Spleen (tissue), 7 donors: ENCODE measurements at regions not wholly inside any gene's neighbourhood (a gene's known extent, or its start where the extent isn't known, plus 50 kb on each side); places are given as distances from the start of the nearest gene placed in this dataset.

ENCODE experiments used
- CTCF ChIP-seq, 11 experiments: fragments of 200-600 bp in 7 of 11; fragments of 450-650 bp in 4 of 11; sonication (generic) in 4 of 11; IDR thresholded peaks in 8 of 11; conservative IDR thresholded peaks in 3 of 11; 1 replicate in 7 of 11; 2 replicates in 4 of 11; pipeline versions ENCODE4 v1.4.0 to v1.8.0; 2016 to 2021; ENCODE audit warnings: antibody characterized with exemption in 11 of 11, inconsistent platforms in 4 of 11, mild to moderate bottlenecking in 1 of 11
- POLR2A ChIP-seq, 3 donors: fragments of 450-650 bp; IDR thresholded peaks; one replicate each; pipeline ENCODE4 v1.5.1; 2017; ENCODE audit warnings: antibody characterized with exemption in 3 of 3, mild to moderate bottlenecking in 1 of 3
- donor health status: DM: no; HTN: no; CAD: no; lungs with moderate emphysema.
- donor health status: DM: no; HTN: no; CAD: no.
- donor health status: DM: no; HTN: no; CAD: no.

- no peak for TF ChIP-seq CTCF (IDR thresholded peaks at IDR 0.05 in 8 of 11, conservative IDR thresholded peaks at IDR 0.05 in 3 of 11)
- no peak for TF ChIP-seq POLR2A (IDR thresholded peaks at IDR 0.05)
Observed at GRCh38 chr4:117702353-117702752, 331.9 kb upstream of the NDST3 start.
